GM21737 (cell line): ENCODE measurements at regions not wholly inside any gene's neighbourhood (a gene's known extent, or its start where the extent isn't known, plus 50 kb on each side); places are given as distances from the start of the nearest gene placed in this dataset.

Source experiments
- ATAC-seq: cut with Tn5 transposase; IDR thresholded peaks from one replicate; pipeline ENCODE4 v1.9.1; 2021; ENCODE audit warnings: mild to moderate bottlenecking, moderate library complexity; ENCODE audit not compliant: unreplicated experiment

GRCh38 chr2:43088143-43089073, 138.0 kb downstream of the ZFP36L2 start:
- ATAC-seq, result no peak

DNA sequence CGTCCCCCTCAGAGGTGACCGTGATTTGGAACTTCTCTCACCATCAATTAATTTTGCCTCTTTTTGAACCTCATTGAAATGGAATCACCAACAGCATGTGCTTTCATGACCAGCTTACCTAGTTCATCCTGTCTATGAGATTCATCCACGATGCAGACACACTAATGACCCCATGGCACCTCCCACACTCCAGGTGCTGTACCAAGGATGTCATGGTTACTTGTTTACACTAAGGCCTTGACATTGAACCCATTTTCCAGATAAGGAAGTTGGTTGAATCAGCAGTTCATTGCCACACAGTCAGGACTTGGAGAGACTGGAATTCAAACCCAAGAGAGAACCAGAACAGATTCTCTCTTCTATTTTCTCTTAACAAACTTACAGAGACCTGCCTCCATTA, 139.0 kb downstream of the ZFP36L2 start:
- no peak for ATAC-seq

GRCh38 chr2:43086451-43087221, 139.8 kb downstream of the ZFP36L2 start:
- no peak for ATAC-seq

DNA sequence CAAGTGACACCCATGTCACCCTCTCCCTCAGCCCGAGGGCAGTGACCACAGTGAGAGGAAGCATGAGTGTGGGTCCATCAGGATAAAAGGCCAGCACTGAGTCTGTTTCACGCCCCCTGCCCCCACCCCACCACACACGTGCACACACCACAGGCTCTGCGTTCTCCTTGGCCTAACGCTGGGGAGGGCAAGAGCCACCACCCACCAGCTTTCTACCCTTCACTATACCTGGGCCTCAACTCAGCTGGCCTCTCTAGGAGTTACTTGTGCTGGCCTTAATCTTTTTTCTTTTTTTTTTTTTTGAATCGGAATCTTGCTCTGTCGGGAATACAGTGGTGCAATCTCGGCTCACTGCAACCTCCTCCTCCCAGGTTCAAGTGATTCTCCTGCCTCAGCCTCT, 140.5 kb downstream of the ZFP36L2 start:
- ATAC-seq, result no peak

DNA sequence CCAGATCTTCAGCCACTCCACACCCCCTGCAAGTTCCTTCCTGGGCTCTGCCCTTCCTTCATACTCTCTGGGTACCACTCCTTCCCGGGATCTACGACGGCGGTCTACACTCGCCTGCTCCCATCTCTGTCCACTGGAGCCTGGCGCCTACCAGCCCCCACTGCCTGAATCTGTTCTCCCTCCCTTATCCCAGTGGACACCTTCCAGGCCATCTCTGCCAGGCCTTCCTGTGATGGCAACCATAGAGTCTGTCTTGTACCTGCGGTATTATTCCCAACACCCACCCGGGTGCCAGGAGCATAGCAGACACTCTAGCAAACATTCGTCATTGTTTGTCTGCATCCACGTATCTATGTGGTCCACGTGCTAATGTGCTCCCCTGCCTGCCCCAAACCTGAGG, 140.9 kb downstream of the ZFP36L2 start:
- ATAC-seq, result no peak

GRCh38 chr2:43084699-43085091, 141.7 kb downstream of the ZFP36L2 start:
- ATAC-seq, result no peak

DNA sequence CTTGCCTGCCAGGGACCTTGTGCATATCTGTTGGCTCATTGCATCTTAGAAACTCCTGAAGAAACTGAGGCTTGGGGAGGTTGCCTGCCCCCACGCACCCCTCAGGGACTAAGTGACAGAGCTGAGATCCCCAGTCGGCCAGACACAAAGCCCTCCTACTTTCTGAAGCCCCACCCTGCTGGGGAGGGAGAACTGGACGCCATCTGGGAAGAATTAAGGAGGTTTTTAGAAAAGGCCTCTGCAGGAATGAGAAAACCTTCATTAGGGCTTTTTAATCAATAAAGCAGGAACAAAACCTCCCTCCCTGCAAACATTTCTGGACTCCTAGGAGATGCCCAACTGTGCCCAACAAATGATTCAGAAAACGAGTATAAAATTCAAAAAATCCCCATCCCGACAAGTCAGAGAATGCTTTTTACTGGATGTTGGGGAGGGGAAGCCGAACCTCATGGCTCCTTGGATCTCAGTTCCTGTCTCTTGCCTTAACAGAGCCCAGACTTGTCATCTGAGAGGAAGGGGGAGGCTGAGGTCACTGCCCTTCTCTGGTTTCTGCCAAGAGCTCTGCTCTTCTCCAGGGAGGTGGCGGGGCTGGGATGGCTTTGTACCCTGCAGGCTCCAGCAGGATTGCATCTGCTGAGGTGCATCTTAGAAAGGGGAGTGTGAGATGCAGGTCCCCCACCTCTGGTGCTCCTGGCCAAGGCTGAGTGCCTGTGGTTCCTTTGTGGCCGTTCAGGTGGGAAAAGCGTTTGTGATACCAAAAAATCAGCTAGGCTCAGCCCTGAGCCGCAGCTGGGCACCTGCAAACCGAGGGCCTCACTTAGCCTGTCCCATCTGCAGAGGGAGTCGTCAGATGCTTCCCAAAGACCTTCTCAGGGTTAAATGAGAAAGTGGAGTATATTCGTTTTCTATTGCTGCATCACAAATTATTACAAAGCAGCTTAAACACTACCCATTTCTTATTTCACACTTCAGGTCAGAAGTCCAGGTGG, 142.4 kb downstream of the ZFP36L2 start:
- no peak for ATAC-seq

DNA sequence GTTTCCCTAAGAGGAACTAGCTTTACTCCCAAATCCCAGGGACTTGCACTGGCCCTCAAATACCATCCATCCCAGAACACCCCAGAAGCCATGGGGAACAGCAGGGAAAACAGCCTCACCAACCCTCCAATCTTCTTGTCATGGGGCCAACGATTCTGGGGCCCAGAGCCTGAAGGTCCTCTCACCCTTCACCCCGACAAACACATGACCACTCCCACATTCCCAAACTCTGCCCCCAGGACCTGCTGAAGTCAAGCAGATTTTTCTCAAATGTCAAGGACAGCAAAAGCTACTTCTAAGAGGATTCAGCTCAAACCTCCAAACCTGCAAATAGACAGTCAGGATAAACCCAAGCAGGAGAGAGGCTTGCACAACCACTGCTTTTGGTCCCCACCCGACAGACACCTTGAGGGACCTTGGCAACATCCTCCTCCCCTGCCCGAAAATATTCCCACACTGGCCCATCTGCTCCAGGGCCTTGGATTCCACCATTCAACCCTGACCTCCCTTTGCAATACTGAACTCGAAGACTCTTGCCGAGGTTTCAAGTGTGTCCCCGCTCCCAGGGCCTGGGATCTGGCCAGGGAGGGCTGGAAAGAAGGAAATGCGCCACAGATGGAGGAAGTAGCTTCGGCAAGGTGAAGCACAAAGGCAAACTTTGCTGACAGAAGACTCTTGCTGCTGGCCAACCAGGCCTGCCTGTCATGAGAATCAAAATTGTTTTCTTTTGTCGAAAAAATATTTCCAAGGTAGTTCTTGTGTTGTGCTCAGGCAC, 143.3 kb downstream of the ZFP36L2 start:
- ATAC-seq, result no peak

DNA sequence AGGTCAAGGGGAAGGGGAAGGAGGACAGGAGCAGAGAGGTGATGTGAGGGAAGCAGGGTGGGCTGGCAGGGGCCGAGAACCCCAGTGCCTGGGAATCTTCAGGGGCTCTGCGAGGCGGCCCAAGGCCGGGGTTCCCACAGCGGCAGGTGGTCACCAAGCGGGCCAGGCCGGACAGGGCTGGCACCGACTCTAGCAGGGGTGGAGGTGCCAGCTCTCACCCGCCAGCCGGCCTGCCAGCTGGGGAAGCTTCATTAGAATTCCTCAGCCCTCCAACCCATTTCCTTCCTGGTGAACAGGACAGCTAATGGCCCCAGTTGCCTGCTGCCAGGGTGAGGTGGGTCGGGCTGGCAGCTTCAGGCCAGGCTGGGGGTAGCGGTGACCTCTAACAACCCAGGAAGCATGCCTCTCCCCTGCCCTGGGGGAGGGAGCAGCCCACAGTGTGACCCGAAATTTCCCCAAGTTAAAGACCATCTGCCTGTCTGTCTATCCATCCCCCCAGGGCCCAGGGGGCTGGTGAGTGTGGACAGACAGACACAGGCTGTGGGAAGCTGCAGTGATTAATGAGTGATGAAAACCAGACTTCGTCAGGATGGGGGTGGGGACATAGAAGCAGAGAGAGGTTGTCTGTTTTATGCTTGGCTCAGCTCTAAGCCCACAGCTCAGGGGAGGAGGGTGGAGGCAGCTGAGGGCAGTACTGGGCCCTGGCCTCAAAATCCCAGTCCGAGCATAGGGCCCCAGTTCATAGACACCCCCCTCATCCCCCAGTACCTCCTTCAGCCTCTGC, 144.1 kb downstream of the ZFP36L2 start:
- no peak for ATAC-seq

- ATAC-seq, result no peak
Observed at GRCh38 chr2:43081131-43081765, 145.2 kb downstream of the ZFP36L2 start.

DNA sequence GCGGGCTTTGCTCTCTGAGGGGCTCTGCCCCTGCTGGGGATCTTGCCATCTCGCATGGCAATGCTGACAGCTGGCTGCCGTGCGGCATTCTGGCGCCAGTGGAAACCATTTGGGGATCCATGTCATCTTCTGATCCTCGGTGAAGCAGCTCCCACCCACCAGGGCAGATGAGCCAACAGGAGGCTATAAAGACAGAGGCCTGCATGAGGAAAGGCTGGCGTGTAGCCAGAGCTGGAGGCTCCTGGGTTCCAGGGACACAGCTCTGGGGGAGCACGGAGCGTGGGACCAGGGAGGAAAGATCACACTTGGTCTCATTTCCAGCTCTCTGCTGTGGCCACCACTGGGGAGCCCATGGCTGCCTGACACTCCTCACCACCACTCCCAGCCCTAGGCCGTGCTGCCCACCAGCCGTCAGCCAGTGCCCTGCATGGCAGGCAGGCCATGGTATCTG, 145.8 kb downstream of the ZFP36L2 start:
- ATAC-seq, result no peak

DNA sequence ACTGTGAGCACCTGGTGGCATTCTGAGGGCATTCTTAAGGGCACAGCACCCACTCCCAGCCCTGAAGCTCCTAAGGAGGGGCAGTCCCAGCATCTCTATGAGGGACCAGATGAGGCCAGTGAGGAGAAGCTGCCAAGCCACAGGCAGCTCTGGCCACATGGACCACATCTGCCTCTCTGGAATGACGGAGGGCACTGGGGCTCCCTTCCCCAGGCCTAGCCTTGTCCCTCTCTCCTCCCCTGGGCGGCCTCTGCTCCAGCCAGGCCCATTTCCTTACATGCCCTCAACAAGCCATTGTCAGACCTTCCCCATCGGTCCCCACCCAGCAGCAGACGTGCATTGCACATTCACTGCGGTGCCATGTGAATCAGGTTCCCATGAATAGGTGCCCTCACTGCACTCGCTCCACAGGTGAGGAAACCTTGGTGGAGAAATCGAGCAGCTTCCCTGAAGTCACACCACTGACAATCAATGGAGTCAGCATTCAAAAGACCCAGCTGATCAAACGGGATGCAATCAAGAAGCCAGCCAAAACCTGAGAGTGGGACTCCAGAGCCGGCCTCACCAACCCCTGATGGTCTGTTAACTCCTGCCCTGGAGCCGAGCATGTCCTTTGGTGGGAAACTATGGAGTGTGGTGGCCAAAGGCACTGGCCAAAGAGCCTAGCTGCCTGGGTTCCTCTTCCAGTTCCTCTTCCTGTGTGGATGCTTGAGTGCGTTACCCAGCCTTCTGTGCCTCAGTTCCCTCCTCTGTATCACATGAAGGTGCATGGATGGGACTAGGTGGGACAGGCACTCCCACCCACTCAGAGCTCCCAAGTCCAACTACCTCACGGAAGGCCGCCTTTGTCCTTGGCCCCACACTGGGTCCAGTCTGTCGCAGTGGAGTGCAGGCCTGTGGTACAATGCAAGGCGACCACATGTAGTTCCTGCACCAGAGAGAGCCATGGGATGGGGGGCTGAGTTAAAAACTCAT, 147.3 kb downstream of the ZFP36L2 start:
- ATAC-seq, result no peak

DNA sequence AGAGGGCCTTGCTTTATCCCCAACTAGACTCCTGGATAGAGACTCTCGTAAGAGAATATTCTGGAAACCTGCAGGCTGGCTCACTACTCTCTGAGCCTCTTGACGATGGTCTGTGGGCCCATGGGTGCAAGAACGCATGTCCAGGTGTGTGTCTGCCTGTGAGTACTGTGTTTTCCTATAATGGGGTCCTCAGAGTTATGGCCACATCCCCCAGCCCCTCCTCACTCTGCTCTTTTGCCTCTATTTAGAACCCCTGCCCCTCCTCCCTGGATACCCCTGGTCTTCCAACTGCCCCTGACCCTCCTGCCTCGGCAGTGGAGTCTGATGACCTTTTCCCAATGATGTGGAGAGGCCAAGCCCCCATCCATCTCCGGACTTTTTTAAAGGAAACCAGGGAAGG, 148.1 kb downstream of the ZFP36L2 start:
- ATAC-seq, result no peak

DNA sequence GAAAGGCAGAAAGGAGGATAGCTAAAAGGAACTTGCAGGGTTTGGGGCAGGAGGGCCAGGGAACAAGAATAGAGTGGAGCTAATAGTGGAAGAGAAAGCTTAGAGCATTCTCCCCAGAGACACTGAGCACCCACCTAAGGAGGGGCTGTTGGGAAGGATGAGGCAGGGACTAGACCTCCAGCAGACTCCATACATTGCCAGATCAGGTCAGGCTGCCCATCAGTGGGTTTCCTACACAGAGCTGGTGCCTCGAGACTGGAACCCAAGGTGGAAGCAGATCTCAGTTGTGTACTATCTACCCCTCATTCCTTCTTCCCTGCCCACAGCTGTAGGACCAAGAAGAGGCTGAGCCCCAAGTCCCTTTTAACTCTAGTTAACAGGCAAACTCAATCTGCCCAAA, 148.5 kb downstream of the ZFP36L2 start:
- ATAC-seq, result no peak

DNA sequence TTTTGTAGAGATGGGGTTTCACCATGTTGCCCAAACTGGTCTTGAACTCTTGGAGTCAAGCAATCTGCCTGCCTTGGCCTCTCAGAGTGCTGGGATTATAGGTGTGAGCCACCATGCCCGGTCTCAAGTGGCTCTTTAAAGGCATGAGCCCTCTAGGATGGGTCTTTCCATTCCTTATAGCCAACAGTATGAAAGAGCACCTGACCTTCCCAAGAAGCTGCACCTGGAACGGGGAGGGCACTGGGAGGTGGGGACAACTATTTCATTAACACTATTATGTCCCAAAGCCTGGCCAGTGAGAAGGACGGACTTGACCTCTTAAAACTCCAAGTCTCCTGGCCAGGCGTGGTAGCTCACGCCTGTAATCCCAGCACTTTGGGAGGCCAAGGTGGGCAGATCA, 149.7 kb downstream of the ZFP36L2 start:
- ATAC-seq, result no peak

DNA sequence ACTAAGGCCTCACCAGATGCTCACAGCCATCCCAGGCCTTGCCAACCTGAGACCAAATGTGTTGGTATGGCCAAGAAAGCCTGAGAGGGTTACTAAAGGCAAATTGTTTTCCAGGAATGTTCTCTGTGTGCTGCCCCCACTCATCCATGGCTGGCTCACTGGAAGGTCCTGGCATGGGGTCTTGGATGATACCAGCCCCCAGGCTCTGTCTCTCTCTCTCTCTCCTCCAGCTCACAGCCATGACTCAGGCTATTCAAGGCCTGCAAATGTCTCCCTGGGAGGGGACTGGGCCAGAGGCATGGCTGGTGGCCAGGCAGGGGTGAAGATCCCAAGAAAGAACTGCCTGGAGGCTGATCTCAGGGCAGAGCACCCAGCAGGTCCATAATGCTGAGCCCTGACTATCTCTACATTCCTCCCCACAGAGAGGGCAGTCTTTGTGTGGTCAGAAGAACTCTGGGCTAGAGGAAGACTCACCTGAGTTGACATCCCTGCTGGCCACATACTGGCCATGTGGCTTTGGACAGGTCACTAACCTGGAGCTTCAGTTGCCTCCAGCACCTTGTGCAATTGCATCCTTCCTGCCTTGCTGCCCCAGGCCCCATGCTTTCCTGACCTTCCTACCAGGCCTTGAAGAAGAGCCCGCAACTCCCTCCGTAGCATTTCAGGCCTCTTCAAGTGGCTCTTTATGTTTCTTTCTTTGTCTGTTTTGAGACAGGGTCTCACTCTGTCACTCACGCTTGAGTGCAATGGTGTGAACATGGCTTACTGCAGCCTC, 150.4 kb downstream of the ZFP36L2 start:
- ATAC-seq, result no peak

GRCh38 chr2:43075054-43075593, 151.3 kb downstream of the ZFP36L2 start:
- no peak for ATAC-seq
